Tibial nerve (tissue), 4 donors: ENCODE measurements at regions not wholly inside any gene's neighbourhood (a gene's known extent, or its start where the extent isn't known, plus 50 kb on each side); places are given as distances from the start of the nearest gene placed in this dataset.

Source experiments
- CTCF ChIP-seq, 5 experiments: fragments of 200-600 bp in 3 of 5; fragments of 450-650 bp in 2 of 5; sonication (generic) in 3 of 5; IDR thresholded peaks; one replicate each; pipeline ENCODE4 v1.5.1; 2016 to 2019; ENCODE audit warnings: antibody characterized with exemption in 5 of 5, mild to moderate bottlenecking in 3 of 5, moderate library complexity in 2 of 5
- EP300 ChIP-seq, 2 donors: sonication (generic); formaldehyde crosslinking; IDR thresholded peaks; one replicate each; pipeline ENCODE4 v1.6.1; 2017; ENCODE audit warnings: antibody characterized with exemption in 2 of 2, mild to moderate bottlenecking in 1 of 2
- POLR2A ChIP-seq, 2 donors: fragments of 450-650 bp; IDR thresholded peaks; one replicate each; pipeline ENCODE4 v1.6.1; 2017; ENCODE audit warnings: antibody characterized with exemption in 2 of 2, mild to moderate bottlenecking in 2 of 2, moderate library complexity in 2 of 2

GRCh38 chr1:98030976-98031375 lies 110.1 kb upstream of the DPYD start:
- TF ChIP-seq CTCF (IDR thresholded peaks at IDR 0.05) (no peak), POLR2A (IDR thresholded peaks at IDR 0.05) (no peak), EP300 (IDR thresholded peaks at IDR 0.05) (no peak)
